Bronchial epithelial cell (primary cell): ENCODE measurements at regions not wholly inside any gene's neighbourhood (a gene's known extent, or its start where the extent isn't known, plus 50 kb on each side); places are given as distances from the start of the nearest gene placed in this dataset.

Experiments used
- DNase-seq: peaks from one replicate; pipeline ENCODE4 v3.0.0-alpha.2; 2010; ENCODE audit warnings: low read depth
- FAIRE-seq: peaks from 2 replicates; lab custom pipeline; 2011; peaks lifted over from hg19 to GRCh38; lab: Jason Lieb, UNC
- H3K27me3 ChIP-seq: 2 replicates; pipeline ENCODE4 v1.5.1; 2011; ENCODE audit warnings: low read length; ENCODE audit not compliant: control insufficient read depth, insufficient read depth
- H3K36me3 ChIP-seq: 2 replicates; pipeline ENCODE4 v1.5.1; 2011; ENCODE audit warnings: low read length; ENCODE audit not compliant: control insufficient read depth, insufficient read depth
- H3K4me3 ChIP-seq: 2 replicates; pipeline ENCODE4 v1.5.1; 2011; ENCODE audit warnings: mild to moderate bottlenecking, low read depth, low read length, control low read depth
- CTCF ChIP-seq: IDR thresholded peaks from 2 replicates; pipeline ENCODE4 v1.5.1; 2011; ENCODE audit warnings: mild to moderate bottlenecking, moderate library complexity, low read length, control low read depth, inconsistent platforms; ENCODE audit not compliant: insufficient read depth, severe bottlenecking

GRCh38 chr4:177879851-177880250 is 437.6 kb upstream of the AGA start:
- no peak for FAIRE-seq
- Histone ChIP-seq H3K27me3 (no peaks in the 10 kb centered on the region), H3K36me3 (no peaks in the 10 kb centered on the region), H3K4me3 (no peak overlapping the region)
- no peak for TF ChIP-seq CTCF
- no peak for DNase-seq

DNA sequence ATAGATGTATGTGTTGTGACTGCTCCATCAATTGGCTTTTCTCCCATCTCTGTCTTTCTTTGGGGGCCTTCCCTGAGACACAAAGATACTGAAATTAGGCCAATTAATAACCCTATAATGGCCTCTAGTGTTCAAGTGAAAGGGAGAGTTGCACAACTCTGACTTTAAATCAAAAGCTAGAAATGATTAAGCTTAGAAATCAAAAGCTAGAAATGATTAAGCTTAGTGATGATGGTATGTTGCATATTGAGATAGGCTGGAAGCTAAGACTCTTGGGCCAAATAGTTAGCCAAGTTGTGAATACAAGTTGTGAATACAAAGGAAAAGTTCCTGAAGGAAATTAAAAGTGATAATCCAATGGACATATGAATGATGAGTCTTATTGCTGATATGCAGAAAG is 452.9 kb upstream of the AGA start:
- FAIRE-seq (no peak), DNase-seq (no peak)
- Histone ChIP-seq H3K36me3 (no peaks in the 10 kb centered on the region), H3K27me3 (no peaks in the 10 kb centered on the region), H3K4me3 (no peak overlapping the region)
- no peak for TF ChIP-seq CTCF

GRCh38 chr4:177901786-177902185 is 459.5 kb upstream of the AGA start:
- Histone ChIP-seq H3K4me3 (no peak overlapping the region), H3K27me3 (no peaks in the 10 kb centered on the region), H3K36me3 (no peaks in the 10 kb centered on the region)
- no peak for FAIRE-seq
- no peak for DNase-seq
- no peak for TF ChIP-seq CTCF

- H3K4me3 ChIP-seq, result no peak overlapping the region
- TF ChIP-seq CTCF, result no peak
- H3K36me3 ChIP-seq, result no peaks in the 10 kb centered on the region
- no peaks in the 10 kb centered on the region for H3K27me3 ChIP-seq
- DNase-seq (no peak), FAIRE-seq (no peak)
Observed at GRCh38 chr4:177902386-177902785, 460.1 kb upstream of the AGA start.

- Histone ChIP-seq H3K36me3 (no peaks in the 10 kb centered on the region), H3K4me3 (no peak overlapping the region), H3K27me3 (no peaks in the 10 kb centered on the region)
- FAIRE-seq (no peak), DNase-seq (no peak)
- no peak for TF ChIP-seq CTCF
Observed at GRCh38 chr4:177907736-177908424, 465.6 kb upstream of the AGA start.

GRCh38 chr4:177921715-177922114 is 479.5 kb upstream of the AGA start:
- DNase-seq (no peak), FAIRE-seq (no peak)
- no peak for TF ChIP-seq CTCF
- no peaks in the 10 kb centered on the region for H3K27me3 ChIP-seq
- H3K36me3 ChIP-seq, result no peaks in the 10 kb centered on the region
- no peak overlapping the region for H3K4me3 ChIP-seq
